MM.1S (cell line): ENCODE measurements at regions not wholly inside any gene's neighbourhood (a gene's known extent, or its start where the extent isn't known, plus 50 kb on each side); places are given as distances from the start of the nearest gene placed in this dataset.

Experiments
- DNase-seq: peaks from one replicate; pipeline ENCODE4 v3.0.0-alpha.2; 2015
- H2AFZ ChIP-seq: fragments of 300-600 bp; sonication (generic); 2 replicates; pipeline ENCODE4 v1.6.0; 2016; ENCODE audit warnings: antibody characterized with exemption, low read length
- H3F3A ChIP-seq: fragments of 300-600 bp; sonication (generic); 2 replicates; pipeline ENCODE4 v1.6.1; 2016; ENCODE audit warnings: mild to moderate bottlenecking, antibody characterized with exemption, low read length, moderate library complexity, mixed read lengths; ENCODE audit not compliant: insufficient read depth
- H3K27ac ChIP-seq: fragments of 300-600 bp; sonication (generic); 2 replicates; pipeline ENCODE4 v1.5.1; 2016; ENCODE audit warnings: mild to moderate bottlenecking, low read length
- H3K27me3 ChIP-seq: fragments of 300-600 bp; sonication (generic); replicated peaks from 2 replicates; pipeline ENCODE4 v1.6.0; 2016; ENCODE audit warnings: low read length; ENCODE audit not compliant: insufficient read depth
- H3K36me3 ChIP-seq: fragments of 300-600 bp; sonication (generic); replicated peaks from 2 replicates; pipeline ENCODE4 v1.6.1; 2016; ENCODE audit warnings: mild to moderate bottlenecking, low read length, mixed read lengths; ENCODE audit not compliant: insufficient read depth
- H3K4me1 ChIP-seq: fragments of 300-600 bp; sonication (generic); 2 replicates; pipeline ENCODE4 v1.6.1; 2016; ENCODE audit warnings: low read length, mixed read lengths
- H3K4me2 ChIP-seq: fragments of 300-600 bp; sonication (generic); 2 replicates; pipeline ENCODE4 v1.6.0; 2016; ENCODE audit warnings: low read depth, low read length
- H3K4me3 ChIP-seq: fragments of 300-600 bp; sonication (generic); 2 replicates; pipeline ENCODE4 v1.5.1; 2016; ENCODE audit warnings: low read length, mixed read lengths
- H3K79me2 ChIP-seq: fragments of 300-600 bp; sonication (generic); 2 replicates; pipeline ENCODE4 v1.6.1; 2016; ENCODE audit warnings: mixed run types, low read length, mixed read lengths
- H3K9ac ChIP-seq: fragments of 300-600 bp; sonication (generic); 2 replicates; pipeline ENCODE4 v1.6.1; 2016; ENCODE audit warnings: low read length, mixed read lengths
- H3K9me2 ChIP-seq: fragments of 300-600 bp; sonication (generic); replicated peaks from 2 replicates; pipeline ENCODE4 v1.6.1; 2016; ENCODE audit warnings: mild to moderate bottlenecking, low read length, mixed read lengths; ENCODE audit not compliant: insufficient read depth
- H3K9me3 ChIP-seq: fragments of 300-600 bp; sonication (generic); replicated peaks from 2 replicates; pipeline ENCODE4 v1.6.1; 2016; ENCODE audit warnings: mild to moderate bottlenecking, low read length, mixed read lengths; ENCODE audit not compliant: insufficient read depth
- H4K20me1 ChIP-seq: fragments of 300-600 bp; sonication (generic); 2 replicates; pipeline ENCODE4 v1.6.1; 2016; ENCODE audit warnings: mild to moderate bottlenecking, low read length, moderate library complexity, mixed read lengths; ENCODE audit not compliant: insufficient read depth
- CTCF ChIP-seq: fragments of 300-600 bp; sonication (generic); IDR thresholded peaks from 2 replicates; pipeline ENCODE4 v1.5.1; 2016; ENCODE audit warnings: antibody characterized with exemption, low read length, mixed read lengths
- EZH2 ChIP-seq: fragments of 300-600 bp; sonication (generic); optimal IDR thresholded peaks from 2 replicates; pipeline ENCODE3; 2017; ENCODE audit warnings: low read depth, mild to moderate bottlenecking, antibody characterized with exemption, low read length, mixed read lengths
- EZH2phosphoT487 ChIP-seq: fragments of 300-600 bp; sonication (generic); IDR thresholded peaks from 2 replicates; pipeline ENCODE4 v1.6.1; 2018; ENCODE audit warnings: antibody characterized with exemption, low read length

- Histone ChIP-seq H3K36me3 (no peaks in the 10 kb centered on the region), H3F3A (peaks cover 26% of the 10 kb centered on the region), H3K4me1 (peaks cover 32% of the 10 kb centered on the region), H3K27me3 (no peaks in the 10 kb centered on the region), H3K4me3 (0 out of 2 replicates have a peak overlapping the region, but pooled peaks have one; percentile 12), H3K9me2 (no peaks in the 10 kb centered on the region), H3K27ac (peak overlapping the region; percentile 44; the same call in 1 of the 2 replicates), H3K9me3 (no peaks in the 10 kb centered on the region), H3K79me2 (peaks cover 49% of the 10 kb centered on the region), H2AFZ (no peak overlapping the region), H3K4me2 (peak overlapping the region; percentile 59; the same call in 1 of the 2 replicates), H4K20me1 (no peaks in the 10 kb centered on the region), H3K9ac (no peak overlapping the region)
- DNase-seq = no peak
- no peak for TF ChIP-seq EZH2phosphoT487
Observed at GRCh38 chrX:45794995-45795337, 594.3 kb upstream of the DIPK2B start.

DNA sequence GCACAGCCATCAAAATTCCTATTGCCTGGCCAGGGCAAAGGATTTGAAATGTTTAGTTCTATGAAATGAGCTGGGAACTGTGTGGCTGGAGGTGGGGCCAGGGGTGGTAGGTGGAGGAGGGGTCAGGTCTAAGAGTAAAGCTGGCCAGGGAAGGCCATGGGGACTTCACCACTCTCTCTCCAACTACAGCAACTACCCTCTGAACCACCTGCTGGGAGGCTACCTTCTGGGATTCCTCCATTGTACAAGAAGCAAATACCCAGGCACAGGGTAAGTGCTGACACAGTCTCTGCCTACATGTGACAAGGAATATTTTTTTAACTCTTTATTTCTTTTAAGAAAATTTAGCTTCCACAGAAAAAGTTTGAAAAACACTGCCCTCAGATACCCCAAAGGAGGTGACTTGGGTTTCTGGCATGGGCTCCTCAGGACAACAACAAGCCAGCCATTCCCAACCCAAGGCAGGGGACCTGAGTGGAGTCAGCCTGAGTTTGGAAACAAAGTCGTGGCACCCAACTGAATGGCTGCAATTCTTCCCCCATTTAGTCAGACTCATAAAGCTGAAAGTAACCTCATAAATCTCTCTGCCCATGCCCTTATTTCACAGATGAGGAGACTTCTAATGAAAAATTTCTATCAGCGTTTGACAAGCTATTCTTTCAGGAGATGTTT is 593.8 kb upstream of the DIPK2B start:
- H3K4me2 ChIP-seq = peak overlapping the region; percentile 59; the same call in 1 of the 2 replicates

GRCh38 chrX:45788941-45789348 is 588.3 kb upstream of the DIPK2B start:
- H3K9me2 ChIP-seq = no peaks in the 10 kb centered on the region
- H3K4me2 ChIP-seq = no peak overlapping the region
- no peak for TF ChIP-seq EZH2phosphoT487
- no peak for TF ChIP-seq EZH2
- TF ChIP-seq CTCF = no peak
- H3K27me3 ChIP-seq = no peaks in the 10 kb centered on the region
- DNase-seq = no peak
- no peaks in the 10 kb centered on the region for H4K20me1 ChIP-seq
- no peaks in the 10 kb centered on the region for H3K9me3 ChIP-seq
- H3K4me1 ChIP-seq = peaks cover 5% of the 10 kb centered on the region
- no peaks in the 10 kb centered on the region for H3K36me3 ChIP-seq
- H3K9ac ChIP-seq = no peak overlapping the region
- peaks cover 33% of the 10 kb centered on the region for H3K79me2 ChIP-seq
- no peak overlapping the region for H3K27ac ChIP-seq
- H3K4me3 ChIP-seq = no peak overlapping the region
- H3F3A ChIP-seq = peaks cover 8% of the 10 kb centered on the region; the same call in 1 of the 2 replicates
- H2AFZ ChIP-seq = no peak overlapping the region

More for the DNA sequence above, 593.8 kb upstream of the DIPK2B start:
- H3K36me3 ChIP-seq = no peaks in the 10 kb centered on the region
- H2AFZ ChIP-seq = no peak overlapping the region
- H3K4me3 ChIP-seq = no peak overlapping the region
- H3K9me3 ChIP-seq = no peaks in the 10 kb centered on the region
- H3K4me1 ChIP-seq = peaks cover 32% of the 10 kb centered on the region
- peaks cover 26% of the 10 kb centered on the region for H3F3A ChIP-seq
- no peak overlapping the region for H3K9ac ChIP-seq
- no peak for TF ChIP-seq CTCF
- no peak for TF ChIP-seq EZH2
- TF ChIP-seq EZH2phosphoT487 = no peak
- peaks cover 53% of the 10 kb centered on the region for H3K79me2 ChIP-seq
- no peaks in the 10 kb centered on the region for H4K20me1 ChIP-seq
- H3K27ac ChIP-seq = peak overlapping the region; percentile 44; the same call in 1 of the 2 replicates
- H3K9me2 ChIP-seq = no peaks in the 10 kb centered on the region
- no peaks in the 10 kb centered on the region for H3K27me3 ChIP-seq
- DNase-seq = no peak

DNA sequence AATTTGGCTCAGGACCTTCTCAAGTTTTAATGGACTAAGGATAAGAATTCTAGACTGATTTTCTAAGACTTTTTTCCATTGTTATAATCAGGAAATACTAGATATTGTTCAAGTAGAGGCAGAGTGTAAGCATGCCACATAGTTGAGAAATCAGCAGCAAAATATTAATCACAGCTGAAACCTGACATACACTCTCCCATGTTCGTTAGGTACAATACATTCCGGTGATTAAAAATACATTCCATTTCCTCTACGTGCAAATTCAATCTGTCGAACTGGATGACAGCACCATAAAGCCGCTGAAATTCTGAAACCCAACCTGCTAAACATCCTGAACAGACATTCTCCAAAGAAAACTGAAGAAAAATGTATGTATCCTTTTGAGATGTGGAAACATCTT is 587.6 kb upstream of the DIPK2B start:
- no peaks in the 10 kb centered on the region for H3K9me2 ChIP-seq
- peaks cover 33% of the 10 kb centered on the region for H3K79me2 ChIP-seq
- no peaks in the 10 kb centered on the region for H3K9me3 ChIP-seq
- H3K27me3 ChIP-seq = no peaks in the 10 kb centered on the region
- DNase-seq = no peak
- no peak overlapping the region for H3K4me2 ChIP-seq
- H3K36me3 ChIP-seq = no peaks in the 10 kb centered on the region
- H4K20me1 ChIP-seq = no peaks in the 10 kb centered on the region
- no peak overlapping the region for H3K4me3 ChIP-seq
- H2AFZ ChIP-seq = no peak overlapping the region
- TF ChIP-seq EZH2 = no peak
- TF ChIP-seq EZH2phosphoT487 = no peak
- TF ChIP-seq CTCF = no peak
- no peaks in the 10 kb centered on the region for H3K4me1 ChIP-seq
- H3K9ac ChIP-seq = no peak overlapping the region
- H3K27ac ChIP-seq = no peak overlapping the region
- peaks cover 2% of the 10 kb centered on the region; the same call in 1 of the 2 replicates for H3F3A ChIP-seq
